CD4-positive, alpha-beta T cell treated with Interleukin-10 for 1 hour (primary cell): ENCODE measurements at regions not wholly inside any gene's neighbourhood (a gene's known extent, or its start where the extent isn't known, plus 50 kb on each side); places are given as distances from the start of the nearest gene placed in this dataset.
"Not testable (repeated sequence)": the region's sequence is repeated elsewhere in the genome, so short reads cannot be mapped to it uniquely, and the experiment has no call there.

Experiments used
- DNase-seq: peaks from one replicate; pipeline ENCODE4 v3.0.0-alpha.2; 2020

GRCh38 chr5:163794993-163795392, 289.6 kb downstream of the MAT2B start:
- no peak for DNase-seq

- DNase-seq, result no peak
Observed at GRCh38 chr5:163807781-163808180, 302.4 kb downstream of the MAT2B start.

- DNase-seq, result no peak
Observed at GRCh38 chr5:163809473-163809872, 304.1 kb downstream of the MAT2B start.

GRCh38 chr5:163813900-163814299, 308.5 kb downstream of the MAT2B start:
- DNase-seq, result no peak

- DNase-seq, result no peak
Observed at GRCh38 chr5:163815240-163815791, 309.9 kb downstream of the MAT2B start.

GRCh38 chr5:163821142-163821541, 315.7 kb downstream of the MAT2B start:
- DNase-seq, result no peak

GRCh38 chr5:163822548-163822947, 317.1 kb downstream of the MAT2B start:
- no peak for DNase-seq

- no peak for DNase-seq
Observed at GRCh38 chr5:163825661-163826060, 320.2 kb downstream of the MAT2B start.

GRCh38 chr5:163826201-163826600, 320.8 kb downstream of the MAT2B start:
- DNase-seq, result no peak

- DNase-seq, result no peak
Observed at GRCh38 chr5:163832155-163832554, 326.7 kb downstream of the MAT2B start.

GRCh38 chr5:163838738-163839137, 333.3 kb downstream of the MAT2B start:
- no peak for DNase-seq

GRCh38 chr5:163846512-163846911, 341.1 kb downstream of the MAT2B start:
- no peak for DNase-seq

GRCh38 chr5:163855754-163856153, 350.3 kb downstream of the MAT2B start:
- no peak for DNase-seq

- no peak for DNase-seq
Observed at GRCh38 chr5:163861670-163862069, 356.3 kb downstream of the MAT2B start.

GRCh38 chr5:163867324-163867723, 361.9 kb downstream of the MAT2B start:
- DNase-seq, result no peak

GRCh38 chr5:163867738-163868137, 362.3 kb downstream of the MAT2B start:
- no peak for DNase-seq

- DNase-seq, result no peak
Observed at GRCh38 chr5:163869581-163869980, 364.2 kb downstream of the MAT2B start.

- no peak for DNase-seq
Observed at GRCh38 chr5:163870441-163870840, 365.0 kb downstream of the MAT2B start.

- DNase-seq, result no peak
Observed at GRCh38 chr5:163874431-163874830, 369.0 kb downstream of the MAT2B start.

- DNase-seq, result not testable (repeated sequence)
Observed at GRCh38 chr5:163874912-163875311, 369.5 kb downstream of the MAT2B start.

GRCh38 chr5:163877865-163878264, 372.4 kb downstream of the MAT2B start:
- DNase-seq, result no peak

GRCh38 chr5:163878490-163878889, 373.1 kb downstream of the MAT2B start:
- DNase-seq, result no peak

- DNase-seq, result no peak
Observed at GRCh38 chr5:163880302-163880701, 374.9 kb downstream of the MAT2B start.

GRCh38 chr5:163885117-163885516, 379.7 kb downstream of the MAT2B start:
- DNase-seq, result no peak

- no peak for DNase-seq
Observed at GRCh38 chr5:163887854-163888253, 382.4 kb downstream of the MAT2B start.

GRCh38 chr5:163888366-163888765, 382.9 kb downstream of the MAT2B start:
- no peak for DNase-seq
